Loucy (cell line): ENCODE measurements at regions not wholly inside any gene's neighbourhood (a gene's known extent, or its start where the extent isn't known, plus 50 kb on each side); places are given as distances from the start of the nearest gene placed in this dataset.

ENCODE experiments used
- H2AFZ ChIP-seq: fragments of 200-600 bp; sonication (generic); 2 replicates; pipeline ENCODE4 v1.6.0; 2016; ENCODE audit warnings: antibody characterized with exemption, mild to moderate bottlenecking, low read length, moderate library complexity
- H3F3A ChIP-seq: fragments of 200-600 bp; 2 replicates; pipeline ENCODE4 v1.6.0; 2016; ENCODE audit warnings: antibody characterized with exemption, low read depth, mild to moderate bottlenecking
- H3K27me3 ChIP-seq: fragments of 200-600 bp; sonication (generic); 2 replicates; pipeline ENCODE4 v1.6.1; 2014; ENCODE audit warnings: low read length, mild to moderate bottlenecking; ENCODE audit not compliant: insufficient read depth, poor library complexity, severe bottlenecking
- H3K36me3 ChIP-seq: fragments of 200-600 bp; sonication (generic); 2 replicates; pipeline ENCODE4 v1.6.1; 2016; ENCODE audit warnings: low read length; ENCODE audit not compliant: insufficient read depth
- H3K4me1 ChIP-seq: fragments of 200-600 bp; sonication (generic); 2 replicates; pipeline ENCODE4 v1.5.1; 2014; ENCODE audit warnings: low read length, mild to moderate bottlenecking; ENCODE audit not compliant: insufficient read depth, poor library complexity, severe bottlenecking
- H3K4me2 ChIP-seq: fragments of 200-600 bp; sonication (generic); 2 replicates; pipeline ENCODE4 v1.6.0; 2014; ENCODE audit warnings: antibody characterized with exemption, low read length, low read depth, mild to moderate bottlenecking; ENCODE audit not compliant: poor library complexity, severe bottlenecking
- H3K4me3 ChIP-seq: fragments of 200-600 bp; sonication (generic); 2 replicates; pipeline ENCODE4 v1.5.1; 2014; ENCODE audit warnings: low read length, mild to moderate bottlenecking, mixed read lengths; ENCODE audit not compliant: poor library complexity, severe bottlenecking
- H3K79me2 ChIP-seq: fragments of 200-600 bp; sonication (generic); 2 replicates; pipeline ENCODE4 v1.6.1; 2014; ENCODE audit warnings: low read length; ENCODE audit not compliant: insufficient read depth
- H3K9ac ChIP-seq: fragments of 200-600 bp; sonication (generic); 2 replicates; pipeline ENCODE4 v1.6.0; 2014; ENCODE audit warnings: mild to moderate bottlenecking, low read depth, low read length, moderate library complexity; ENCODE audit not compliant: poor library complexity, severe bottlenecking
- H3K9me2 ChIP-seq: fragments of 200-600 bp; sonication (generic); replicated peaks from 2 replicates; pipeline ENCODE4 v1.6.1; 2016; ENCODE audit warnings: low read depth, low read length, mixed read lengths
- H3K9me3 ChIP-seq: fragments of 200-600 bp; sonication (generic); 2 replicates; pipeline ENCODE4 v1.6.1; 2014; ENCODE audit warnings: mild to moderate bottlenecking, antibody characterized with exemption, low read length, low read depth; ENCODE audit not compliant: insufficient read depth
- H4K20me1 ChIP-seq: fragments of 200-600 bp; sonication (generic); 2 replicates; pipeline ENCODE4 v1.6.0; 2014; ENCODE audit warnings: antibody characterized with exemption, low read length, mild to moderate bottlenecking; ENCODE audit not compliant: insufficient read depth, poor library complexity, severe bottlenecking
- EZH2phosphoT487 ChIP-seq: fragments of 200-600 bp; IDR thresholded peaks from 2 replicates; pipeline ENCODE4 v1.6.1; 2018; ENCODE audit warnings: antibody characterized with exemption, mild to moderate bottlenecking, moderate library complexity, borderline replicate concordance
- TF ChIP-seq, protein P1 (sequence below): fragments of 200-600 bp; sonication (generic); conservative IDR thresholded peaks from 2 replicates; pipeline ENCODE4 v1.5.1; 2014; ENCODE audit warnings: mild to moderate bottlenecking, antibody characterized with exemption, low read length

GRCh38 chr5:171577042-171577758 lies 157.8 kb downstream of the FGF18 start:
- Histone ChIP-seq H3K4me2 (no peak overlapping the region), H3K4me1 (no peaks in the 10 kb centered on the region), H2AFZ (no peak overlapping the region), H3K79me2 (no peaks in the 10 kb centered on the region), H3K36me3 (no peaks in the 10 kb centered on the region), H3K9me3 (no peaks in the 10 kb centered on the region), H3F3A (no peaks in the 10 kb centered on the region), H3K27me3 (no peaks in the 10 kb centered on the region), H3K4me3 (no peak overlapping the region), H4K20me1 (no peaks in the 10 kb centered on the region), H3K9ac (no peak overlapping the region), H3K9me2 (no peaks in the 10 kb centered on the region)
- no peak for TF ChIP-seq EZH2phosphoT487
- TF ChIP-seq, protein P1, sequence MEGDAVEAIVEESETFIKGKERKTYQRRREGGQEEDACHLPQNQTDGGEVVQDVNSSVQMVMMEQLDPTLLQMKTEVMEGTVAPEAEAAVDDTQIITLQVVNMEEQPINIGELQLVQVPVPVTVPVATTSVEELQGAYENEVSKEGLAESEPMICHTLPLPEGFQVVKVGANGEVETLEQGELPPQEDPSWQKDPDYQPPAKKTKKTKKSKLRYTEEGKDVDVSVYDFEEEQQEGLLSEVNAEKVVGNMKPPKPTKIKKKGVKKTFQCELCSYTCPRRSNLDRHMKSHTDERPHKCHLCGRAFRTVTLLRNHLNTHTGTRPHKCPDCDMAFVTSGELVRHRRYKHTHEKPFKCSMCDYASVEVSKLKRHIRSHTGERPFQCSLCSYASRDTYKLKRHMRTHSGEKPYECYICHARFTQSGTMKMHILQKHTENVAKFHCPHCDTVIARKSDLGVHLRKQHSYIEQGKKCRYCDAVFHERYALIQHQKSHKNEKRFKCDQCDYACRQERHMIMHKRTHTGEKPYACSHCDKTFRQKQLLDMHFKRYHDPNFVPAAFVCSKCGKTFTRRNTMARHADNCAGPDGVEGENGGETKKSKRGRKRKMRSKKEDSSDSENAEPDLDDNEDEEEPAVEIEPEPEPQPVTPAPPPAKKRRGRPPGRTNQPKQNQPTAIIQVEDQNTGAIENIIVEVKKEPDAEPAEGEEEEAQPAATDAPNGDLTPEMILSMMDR: no peak

DNA sequence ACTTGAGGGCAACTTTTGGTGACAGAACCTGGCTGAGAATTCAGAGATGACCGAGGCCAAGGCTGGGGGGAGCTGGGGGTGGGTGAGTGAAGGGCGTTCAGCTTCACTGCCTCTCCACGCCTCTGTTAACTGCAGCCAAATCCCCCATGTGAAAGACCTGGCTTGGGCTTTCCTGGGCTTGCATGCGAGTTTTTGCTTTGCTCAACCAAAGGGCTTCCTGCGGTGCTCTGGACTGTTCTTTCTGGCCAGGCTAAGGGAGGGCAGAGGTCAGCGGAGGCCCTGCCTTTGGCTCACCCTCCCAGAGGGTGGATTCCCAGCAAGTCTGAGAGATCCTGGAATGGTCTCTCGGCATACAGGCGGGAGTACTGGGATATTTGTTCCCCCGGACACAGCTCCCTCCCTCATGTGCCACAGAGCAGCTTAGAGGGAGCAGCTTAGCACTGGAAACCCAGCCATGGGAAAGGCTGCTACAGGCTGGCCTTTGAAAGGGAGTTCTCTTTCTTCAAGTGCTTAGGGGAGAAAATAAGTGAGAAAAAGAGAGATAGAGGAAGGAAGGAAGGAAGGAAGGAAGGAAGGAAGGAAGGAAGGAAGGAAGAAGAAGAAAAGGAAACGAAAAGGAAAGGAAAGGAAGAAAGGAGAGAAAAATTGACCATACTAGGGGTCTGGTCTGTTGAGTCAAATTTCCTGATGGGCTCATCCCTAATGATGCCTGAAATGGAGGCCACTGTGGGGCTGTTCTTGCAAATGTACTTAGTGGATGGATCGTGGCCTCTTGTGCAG lies 158.8 kb downstream of the FGF18 start:
- Histone ChIP-seq H3K9me2 (no peaks in the 10 kb centered on the region), H3F3A (no peaks in the 10 kb centered on the region), H3K4me1 (no peaks in the 10 kb centered on the region), H3K79me2 (no peaks in the 10 kb centered on the region), H4K20me1 (no peaks in the 10 kb centered on the region), H3K27me3 (no peaks in the 10 kb centered on the region), H3K36me3 (no peaks in the 10 kb centered on the region), H3K9me3 (no peaks in the 10 kb centered on the region), H3K4me2 (no peak overlapping the region), H3K4me3 (no peak overlapping the region), H3K9ac (no peak overlapping the region), H2AFZ (no peak overlapping the region)
- no peak for TF ChIP-seq EZH2phosphoT487
- TF ChIP-seq, protein P1: no peak

GRCh38 chr5:171578829-171579491 lies 159.5 kb downstream of the FGF18 start:
- no peak overlapping the region for H2AFZ ChIP-seq
- H3K27me3 ChIP-seq: no peaks in the 10 kb centered on the region
- H3F3A ChIP-seq: no peaks in the 10 kb centered on the region
- H3K4me2 ChIP-seq: no peak overlapping the region
- H3K4me3 ChIP-seq: no peak overlapping the region
- TF ChIP-seq, protein P1: no peak
- no peak for TF ChIP-seq EZH2phosphoT487
- no peaks in the 10 kb centered on the region for H3K4me1 ChIP-seq
- H3K36me3 ChIP-seq: no peaks in the 10 kb centered on the region
- H3K79me2 ChIP-seq: no peaks in the 10 kb centered on the region
- no peaks in the 10 kb centered on the region for H3K9me2 ChIP-seq
- H3K9me3 ChIP-seq: no peaks in the 10 kb centered on the region
- no peak overlapping the region for H3K9ac ChIP-seq
- H4K20me1 ChIP-seq: no peaks in the 10 kb centered on the region
